Erythroblast (primary cell): ENCODE measurements at regions not wholly inside any gene's neighbourhood (a gene's known extent, or its start where the extent isn't known, plus 50 kb on each side); places are given as distances from the start of the nearest gene placed in this dataset.

Experiments used
- DNase-seq, 2 experiments: peaks; one replicate each; lab custom pipeline; 2025; lab: John Stamatoyannopoulos, UW
- GATA1 ChIP-seq: IDR thresholded peaks from 2 replicates; pipeline ENCODE4 v1.6.1; 2011; ENCODE audit warnings: low read depth, mild to moderate bottlenecking, control low read depth, low read length, moderate library complexity
- POLR2A ChIP-seq: IDR thresholded peaks from 2 replicates; pipeline ENCODE4 v1.6.1; 2011; ENCODE audit warnings: mild to moderate bottlenecking, low read length

- DNase-seq: no peak
- TF ChIP-seq POLR2A (no peak), GATA1 (no peak)
Measured at GRCh38 chr4:73001885-73002284, 67.6 kb downstream of the COX18 start.

GRCh38 chr4:72997409-72997808, 72.1 kb downstream of the COX18 start:
- DNase-seq: no peak
- TF ChIP-seq GATA1 (no peak), POLR2A (no peak)

- DNase-seq: no peak
- TF ChIP-seq GATA1: no peak
- TF ChIP-seq POLR2A: no peak
Measured at GRCh38 chr4:72994670-72995069, 74.8 kb downstream of the COX18 start.

GRCh38 chr4:72993876-72994275, 75.6 kb downstream of the COX18 start:
- no peak for DNase-seq
- TF ChIP-seq GATA1 (no peak), POLR2A (no peak)

GRCh38 chr4:72991873-72992272, 77.6 kb downstream of the COX18 start:
- no peak for DNase-seq

GRCh38 chr4:72987741-72988729, 81.5 kb downstream of the COX18 start:
- TF ChIP-seq POLR2A: no peak
- no peak for TF ChIP-seq GATA1
- DNase-seq: no peak

More at GRCh38 chr4:72991873-72992272, 77.6 kb downstream of the COX18 start:
- no peak for TF ChIP-seq GATA1
- TF ChIP-seq POLR2A: no peak

GRCh38 chr4:72984351-72984750, 85.2 kb downstream of the COX18 start:
- no peak for DNase-seq
- TF ChIP-seq GATA1 (no peak), POLR2A (no peak)

GRCh38 chr4:72983709-72984108, 85.8 kb downstream of the COX18 start:
- DNase-seq: no peak
- TF ChIP-seq GATA1: no peak
- TF ChIP-seq POLR2A: no peak

- TF ChIP-seq GATA1: no peak
Measured at GRCh38 chr4:72977936-72978485, 91.5 kb downstream of the COX18 start.

GRCh38 chr4:72975488-72975784, 94.1 kb downstream of the COX18 start:
- DNase-seq: no peak
- TF ChIP-seq GATA1 (no peak), POLR2A (no peak)

More at GRCh38 chr4:72977936-72978485, 91.5 kb downstream of the COX18 start:
- no peak for DNase-seq

- no peak for DNase-seq
- TF ChIP-seq GATA1 (no peak), POLR2A (no peak)
Measured at GRCh38 chr4:72974694-72975487, 94.6 kb downstream of the COX18 start.

- no peak for DNase-seq
- no peak for TF ChIP-seq POLR2A
- TF ChIP-seq GATA1: no peak
Measured at GRCh38 chr4:72971572-72971971, 97.9 kb downstream of the COX18 start.

- TF ChIP-seq GATA1: no peak
- TF ChIP-seq POLR2A: no peak
- no peak for DNase-seq
Measured at GRCh38 chr4:72970756-72971155, 98.8 kb downstream of the COX18 start.

- DNase-seq: no peak
- TF ChIP-seq GATA1 (no peak), POLR2A (no peak)
Measured at GRCh38 chr4:72969976-72970375, 99.5 kb downstream of the COX18 start.
